Fibroblast of lung (primary cell): ENCODE measurements at regions not wholly inside any gene's neighbourhood (a gene's known extent, or its start where the extent isn't known, plus 50 kb on each side); places are given as distances from the start of the nearest gene placed in this dataset.

ENCODE experiments used
- CTCF ChIP-seq, 2 donors: IDR thresholded peaks in 1 of 2; conservative IDR thresholded peaks in 1 of 2; 1 replicate in 1 of 2; 2 replicates in 1 of 2; pipeline ENCODE4 v1.5.1; 2011 to 2012; ENCODE audit warnings: low read length in 2 of 2, control low read depth in 1 of 2, inconsistent platforms in 1 of 2, low read depth in 1 of 2, mild to moderate bottlenecking in 1 of 2
- EZH2 ChIP-seq: IDR thresholded peaks from 2 replicates; pipeline ENCODE4 v1.5.1; 2012; ENCODE audit warnings: low read length, control low read depth, mild to moderate bottlenecking; ENCODE audit errors: missing control alignments

GRCh38 chr4:175048111-175048784, 130.1 kb downstream of the ADAM29 start:
- TF ChIP-seq CTCF (conservative IDR thresholded peaks at IDR 0.05 in 1 of 2, IDR thresholded peaks at IDR 0.05 in 1 of 2; ENCODE audit: low read depth in 1 of 2, low read length in 2 of 2) (no peak), EZH2 (no peak)
